ENCODE measurements at regions not wholly inside any gene's neighbourhood (a gene's known extent, or its start where the extent isn't known, plus 50 kb on each side); places are given as distances from the start of the nearest gene placed in this dataset.

DNA sequence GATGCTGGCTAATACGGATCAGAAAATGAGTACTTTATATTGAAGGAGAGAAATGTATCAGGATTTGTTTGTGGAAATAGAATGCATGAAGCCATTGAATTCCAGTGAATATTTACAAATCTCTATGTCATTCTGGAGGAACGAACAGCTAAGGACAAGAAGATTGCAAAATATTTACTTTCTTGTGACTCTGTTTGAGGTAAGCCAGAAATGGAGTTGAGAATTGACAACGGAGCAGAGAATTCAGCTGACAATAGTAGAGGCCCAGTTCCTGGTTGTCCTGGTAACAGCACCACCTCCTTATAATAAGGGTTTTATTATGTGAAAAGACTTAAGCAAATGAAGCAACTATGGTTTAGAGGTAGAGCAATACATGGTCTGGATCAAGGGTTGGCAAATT is 349.2 kb downstream of the ADCYAP1 start:
- no peak for TF ChIP-seq CTCF (IDR thresholded peaks at IDR 0.05)
- no peak for TF ChIP-seq ATF3 (CRISPR knock-in tag; conservative IDR thresholded peaks at IDR 0.05)
- TF ChIP-seq GABPB1 (CRISPR knock-in tag; IDR thresholded peaks at IDR 0.05): no peak
- TF ChIP-seq, protein P1, sequence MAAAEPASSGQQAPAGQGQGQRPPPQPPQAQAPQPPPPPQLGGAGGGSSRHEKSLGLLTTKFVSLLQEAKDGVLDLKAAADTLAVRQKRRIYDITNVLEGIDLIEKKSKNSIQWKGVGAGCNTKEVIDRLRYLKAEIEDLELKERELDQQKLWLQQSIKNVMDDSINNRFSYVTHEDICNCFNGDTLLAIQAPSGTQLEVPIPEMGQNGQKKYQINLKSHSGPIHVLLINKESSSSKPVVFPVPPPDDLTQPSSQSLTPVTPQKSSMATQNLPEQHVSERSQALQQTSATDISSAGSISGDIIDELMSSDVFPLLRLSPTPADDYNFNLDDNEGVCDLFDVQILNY (CRISPR knock-in tag; IDR thresholded peaks at IDR 0.05): no peak
- TF ChIP-seq MAX (CRISPR knock-in tag; IDR thresholded peaks at IDR 0.05): no peak
- TF ChIP-seq, protein P2, sequence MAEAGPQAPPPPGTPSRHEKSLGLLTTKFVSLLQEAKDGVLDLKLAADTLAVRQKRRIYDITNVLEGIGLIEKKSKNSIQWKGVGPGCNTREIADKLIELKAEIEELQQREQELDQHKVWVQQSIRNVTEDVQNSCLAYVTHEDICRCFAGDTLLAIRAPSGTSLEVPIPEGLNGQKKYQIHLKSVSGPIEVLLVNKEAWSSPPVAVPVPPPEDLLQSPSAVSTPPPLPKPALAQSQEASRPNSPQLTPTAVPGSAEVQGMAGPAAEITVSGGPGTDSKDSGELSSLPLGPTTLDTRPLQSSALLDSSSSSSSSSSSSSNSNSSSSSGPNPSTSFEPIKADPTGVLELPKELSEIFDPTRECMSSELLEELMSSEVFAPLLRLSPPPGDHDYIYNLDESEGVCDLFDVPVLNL (CRISPR knock-in tag; IDR thresholded peaks at IDR 0.05; ENCODE audit: borderline replicate concordance, low read depth): no peak
- TF ChIP-seq ELF4 (CRISPR knock-in tag; IDR thresholded peaks at IDR 0.05; ENCODE audit: low read depth): no peak
- no peak for TF ChIP-seq ATF2 (CRISPR knock-in tag; IDR thresholded peaks at IDR 0.05; ENCODE audit: borderline replicate concordance, low read depth)

Measured in WTC11 (cell line).